ENCODE measurements at regions not wholly inside any gene's neighbourhood (a gene's known extent, or its start where the extent isn't known, plus 50 kb on each side); places are given as distances from the start of the nearest gene placed in this dataset.

- TF ChIP-seq EZH2 (IDR thresholded peaks at IDR 0.05) (no peak), POLR2AphosphoS5 (IDR thresholded peaks at IDR 0.05; ENCODE audit: borderline replicate concordance, low read depth, low read length) (no peak), FOXP2 (optimal IDR thresholded peaks at IDR 0.05; ENCODE audit: control extremely low read depth, extremely low read length, insufficient read depth) (no peak)
These were observed 59.9 kb upstream of the XPA start for GRCh38 chr9:97756991-97757390.
